HepG2 (cell line): ENCODE measurements at regions not wholly inside any gene's neighbourhood (a gene's known extent, or its start where the extent isn't known, plus 50 kb on each side); places are given as distances from the start of the nearest gene placed in this dataset.

Source experiments
- AKAP8 ChIP-seq: sonication (generic); formaldehyde crosslinking; IDR thresholded peaks from 2 replicates; pipeline ENCODE4 v1.5.1; 2020; ENCODE audit warnings: mild to moderate bottlenecking, missing genetic modification reagents
- ARNT ChIP-seq: fragments of 450-650 bp; IDR thresholded peaks from 2 replicates; pipeline ENCODE4 v1.6.1; 2017
- GPBP1L1 ChIP-seq: sonication (generic); formaldehyde crosslinking; IDR thresholded peaks from 2 replicates; pipeline ENCODE4 v1.5.0; 2020; ENCODE audit warnings: mild to moderate bottlenecking, missing genetic modification reagents
- NFATC3 ChIP-seq: sonication (generic); formaldehyde crosslinking; IDR thresholded peaks from 2 replicates; pipeline ENCODE4 v1.5.1; 2020; ENCODE audit warnings: mild to moderate bottlenecking, missing genetic modification reagents
- NFIC ChIP-seq: IDR thresholded peaks from 2 replicates; pipeline ENCODE4 v1.6.1; 2012; ENCODE audit warnings: mild to moderate bottlenecking, low read length, inconsistent platforms
- POLR2A ChIP-seq, 2 experiments: IDR thresholded peaks; 2 replicates each; pipeline ENCODE4 v1.6.1; 2011; ENCODE audit warnings: low read depth in 2 of 2, low read length in 2 of 2, mild to moderate bottlenecking in 1 of 2, moderate library complexity in 1 of 2; ENCODE audit not compliant: insufficient read depth in 1 of 2
- ZNF180 ChIP-seq: sonication (generic); formaldehyde crosslinking; IDR thresholded peaks from 2 replicates; pipeline ENCODE4 v1.4.0; 2020; ENCODE audit warnings: low read depth, missing genetic modification reagents, borderline replicate concordance

DNA sequence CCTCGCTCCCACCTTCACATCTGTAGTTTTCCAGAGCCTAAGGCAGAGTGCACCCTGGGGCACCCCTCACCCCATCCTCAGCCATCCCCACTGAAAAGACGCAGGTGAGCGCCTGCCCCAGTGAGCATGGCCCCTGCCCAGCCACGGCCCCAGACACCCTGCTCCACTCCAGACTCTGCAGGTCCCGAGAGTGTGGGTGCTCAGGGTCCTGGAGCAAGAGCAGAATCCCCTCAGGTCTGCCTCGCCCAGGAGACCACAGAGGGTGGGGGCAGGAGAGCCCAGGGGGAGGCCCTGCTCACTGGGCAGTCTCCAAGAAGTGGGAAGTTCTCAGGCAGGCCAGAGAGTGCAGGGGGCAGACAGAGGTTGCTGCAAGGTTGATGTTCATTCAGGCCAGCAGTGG lies 158.6 kb upstream of the PPP1R26 start:
- TF ChIP-seq ARNT (no peak), POLR2A (IDR thresholded peaks at IDR 0.05; ENCODE audit: insufficient read depth in 1 of 2, low read depth in 2 of 2, low read length in 2 of 2) (no peak), AKAP8 (CRISPR knock-in tag) (no peak), ZNF180 (no peak), GPBP1L1 (CRISPR knock-in tag) (no peak), NFATC3 (CRISPR knock-in tag) (no peak), NFIC (no peak)
